SK-N-SH treated with all-trans-retinoic acid at 6 μM for 48 hours (cell line): ENCODE measurements at regions not wholly inside any gene's neighbourhood (a gene's known extent, or its start where the extent isn't known, plus 50 kb on each side); places are given as distances from the start of the nearest gene placed in this dataset.

Experiments used
- ATAC-seq: fragments of 200-7000 bp; cut with Tn5 transposase; 3 replicates; pipeline ENCODE4 v1.9.1; 2020; ENCODE audit warnings: mild to moderate bottlenecking, moderate library complexity
- ARNTL ChIP-seq: fragments of 450-650 bp; formaldehyde crosslinking; IDR thresholded peaks from 2 replicates; pipeline ENCODE4 v1.5.0; 2020; ENCODE audit warnings: low read depth, mild to moderate bottlenecking, moderate library complexity, borderline replicate concordance
- BACH2 ChIP-seq: fragments of 250-450 bp; sonication (Bioruptor Pico); IDR thresholded peaks from 2 replicates; pipeline ENCODE4 v1.9.0; 2021; ENCODE audit warnings: mild to moderate bottlenecking, borderline replicate concordance
- CREB5 ChIP-seq: fragments of 250-450 bp; sonication (Bioruptor Pico); IDR thresholded peaks from 2 replicates; pipeline ENCODE4 v1.5.1; 2020; ENCODE audit warnings: low read depth, mild to moderate bottlenecking, moderate library complexity
- CSRNP3 ChIP-seq: fragments of 250-450 bp; sonication (Bioruptor Pico); IDR thresholded peaks from 2 replicates; pipeline ENCODE4 v1.5.1; 2021; ENCODE audit warnings: mild to moderate bottlenecking, moderate library complexity
- ESRRG ChIP-seq: fragments of 250-450 bp; sonication (Bioruptor Pico); IDR thresholded peaks from 2 replicates; pipeline ENCODE4 v1.6.1; 2021; ENCODE audit warnings: mild to moderate bottlenecking
- GLIS3 ChIP-seq: fragments of 250-450 bp; sonication (Bioruptor Pico); IDR thresholded peaks from 2 replicates; pipeline ENCODE4 v1.5.0; 2020; ENCODE audit warnings: mild to moderate bottlenecking, moderate library complexity
- ISL1 ChIP-seq: fragments of 250-450 bp; sonication (Bioruptor Pico); IDR thresholded peaks from 2 replicates; pipeline ENCODE4 v2.1.2; 2022; ENCODE audit warnings: mild to moderate bottlenecking, moderate library complexity
- OSR1 ChIP-seq: fragments of 250-450 bp; sonication (Bioruptor Pico); IDR thresholded peaks from 2 replicates; pipeline ENCODE4 v1.8.0; 2022; ENCODE audit warnings: moderate library complexity, mild to moderate bottlenecking, inconsistent platforms
- PATZ1 ChIP-seq: fragments of 250-450 bp; sonication (Bioruptor Pico); IDR thresholded peaks from 2 replicates; pipeline ENCODE4 v1.8.0; 2020; ENCODE audit warnings: mild to moderate bottlenecking, moderate library complexity, borderline replicate concordance
- POU6F1 ChIP-seq: fragments of 250-450 bp; sonication (Bioruptor Pico); IDR thresholded peaks from 2 replicates; pipeline ENCODE4 v1.8.0; 2021; ENCODE audit warnings: low read depth, mild to moderate bottlenecking, moderate library complexity, borderline replicate concordance
- PPARA ChIP-seq: fragments of 250-450 bp; sonication (Bioruptor Pico); IDR thresholded peaks from 2 replicates; pipeline ENCODE4 v1.5.0; 2020; ENCODE audit warnings: mild to moderate bottlenecking, borderline replicate concordance
- TCF4 ChIP-seq: fragments of 250-450 bp; sonication (Bioruptor Pico); IDR thresholded peaks from 2 replicates; pipeline ENCODE4 v1.8.0; 2021; ENCODE audit warnings: mild to moderate bottlenecking, moderate library complexity, borderline replicate concordance
- TOX ChIP-seq: fragments of 250-450 bp; sonication (Bioruptor Pico); IDR thresholded peaks from 2 replicates; pipeline ENCODE4 v1.8.0; 2021; ENCODE audit warnings: mild to moderate bottlenecking, moderate library complexity, borderline replicate concordance
- TSHZ2 ChIP-seq: fragments of 250-450 bp; sonication (Bioruptor Pico); IDR thresholded peaks from 2 replicates; pipeline ENCODE4 v1.5.0; 2020; ENCODE audit warnings: mild to moderate bottlenecking, moderate library complexity
- ZC3H10 ChIP-seq: fragments of 250-450 bp; sonication (Bioruptor Pico); IDR thresholded peaks from 2 replicates; pipeline ENCODE4 v1.5.1; 2021; ENCODE audit warnings: mild to moderate bottlenecking, moderate library complexity
- ZFP3 ChIP-seq: fragments of 250-450 bp; sonication (Bioruptor Pico); IDR thresholded peaks from 2 replicates; pipeline ENCODE4 v1.5.0; 2020; ENCODE audit warnings: mild to moderate bottlenecking, moderate library complexity
- ZFP30 ChIP-seq: fragments of 450-650 bp; formaldehyde crosslinking; IDR thresholded peaks from 2 replicates; pipeline ENCODE4 v1.5.0; 2022; ENCODE audit warnings: mild to moderate bottlenecking, moderate library complexity
- ZNF565 ChIP-seq: fragments of 450-650 bp; formaldehyde crosslinking; conservative IDR thresholded peaks from 2 replicates; pipeline ENCODE4 v1.5.0; 2020; ENCODE audit warnings: low read depth, mild to moderate bottlenecking, moderate library complexity
- ZNF70 ChIP-seq: fragments of 450-650 bp; formaldehyde crosslinking; IDR thresholded peaks from 2 replicates; pipeline ENCODE4 v1.5.0; 2020; ENCODE audit warnings: mild to moderate bottlenecking, moderate library complexity
- ZNF8 ChIP-seq: fragments of 450-650 bp; formaldehyde crosslinking; IDR thresholded peaks from 2 replicates; pipeline ENCODE4 v1.5.0; 2020; ENCODE audit warnings: mild to moderate bottlenecking, moderate library complexity

GRCh38 chr10:112078003-112078402 is 105.6 kb downstream of the GPAM start (continued):
- no peak for TF ChIP-seq PATZ1 (CRISPR knock-in tag)
- no peak for TF ChIP-seq POU6F1 (CRISPR knock-in tag)
- TF ChIP-seq, all 23 proteins: peak for 0

- no peak for ATAC-seq
- TF ChIP-seq BACH2 (CRISPR knock-in tag): no peak
- TF ChIP-seq ZFP3 (CRISPR knock-in tag): no peak
- no peak for TF ChIP-seq PATZ1 (CRISPR knock-in tag)
- TF ChIP-seq CREB5: no peak
- TF ChIP-seq ZNF565 (CRISPR knock-in tag): no peak
- no peak for TF ChIP-seq GLIS3 (CRISPR knock-in tag)
- no peak for TF ChIP-seq ZNF70 (CRISPR knock-in tag)
- TF ChIP-seq CSRNP3 (CRISPR knock-in tag): no peak
- no peak for TF ChIP-seq TSHZ2
- no peak for TF ChIP-seq POU6F1 (CRISPR knock-in tag)
Measured at GRCh38 chr10:112080231-112080630, 103.3 kb downstream of the GPAM start.

GRCh38 chr10:112082120-112082519 is 101.4 kb downstream of the GPAM start:
- no peak for ATAC-seq
- no peak for TF ChIP-seq ESRRG (CRISPR knock-in tag)
- no peak for TF ChIP-seq OSR1 (CRISPR knock-in tag)
- no peak for TF ChIP-seq ZNF70 (CRISPR knock-in tag)
- TF ChIP-seq POU6F1 (CRISPR knock-in tag): no peak
- no peak for TF ChIP-seq TCF4 (CRISPR knock-in tag)
- no peak for TF ChIP-seq ZNF565 (CRISPR knock-in tag)
- TF ChIP-seq ISL1 (CRISPR knock-in tag): no peak
- TF ChIP-seq ZNF8: no peak
- TF ChIP-seq ZFP30 (CRISPR knock-in tag): no peak
- TF ChIP-seq PATZ1 (CRISPR knock-in tag): no peak
- no peak for TF ChIP-seq ARNTL (CRISPR knock-in tag)
- no peak for TF ChIP-seq BACH2 (CRISPR knock-in tag)
- no peak for TF ChIP-seq TOX (CRISPR knock-in tag)
- TF ChIP-seq ZC3H10 (CRISPR knock-in tag): no peak
- no peak for TF ChIP-seq GLIS3 (CRISPR knock-in tag)
- no peak for TF ChIP-seq PPARA (CRISPR knock-in tag)
